Activated CD4-positive, alpha-beta T cell treated with anti-CD3 and anti-CD28 coated beads, Interleukin-10, Interleukin-2, amounts not matched to agents 100 ng/mL and 50 ng/mL, durations not matched to agents 16 hours and 8 hours (primary cell): ENCODE measurements at regions not wholly inside any gene's neighbourhood (a gene's known extent, or its start where the extent isn't known, plus 50 kb on each side); places are given as distances from the start of the nearest gene placed in this dataset.

Experiments used
- DNase-seq: peaks from one replicate; pipeline ENCODE4 v3.0.0-alpha.2; 2020

DNA sequence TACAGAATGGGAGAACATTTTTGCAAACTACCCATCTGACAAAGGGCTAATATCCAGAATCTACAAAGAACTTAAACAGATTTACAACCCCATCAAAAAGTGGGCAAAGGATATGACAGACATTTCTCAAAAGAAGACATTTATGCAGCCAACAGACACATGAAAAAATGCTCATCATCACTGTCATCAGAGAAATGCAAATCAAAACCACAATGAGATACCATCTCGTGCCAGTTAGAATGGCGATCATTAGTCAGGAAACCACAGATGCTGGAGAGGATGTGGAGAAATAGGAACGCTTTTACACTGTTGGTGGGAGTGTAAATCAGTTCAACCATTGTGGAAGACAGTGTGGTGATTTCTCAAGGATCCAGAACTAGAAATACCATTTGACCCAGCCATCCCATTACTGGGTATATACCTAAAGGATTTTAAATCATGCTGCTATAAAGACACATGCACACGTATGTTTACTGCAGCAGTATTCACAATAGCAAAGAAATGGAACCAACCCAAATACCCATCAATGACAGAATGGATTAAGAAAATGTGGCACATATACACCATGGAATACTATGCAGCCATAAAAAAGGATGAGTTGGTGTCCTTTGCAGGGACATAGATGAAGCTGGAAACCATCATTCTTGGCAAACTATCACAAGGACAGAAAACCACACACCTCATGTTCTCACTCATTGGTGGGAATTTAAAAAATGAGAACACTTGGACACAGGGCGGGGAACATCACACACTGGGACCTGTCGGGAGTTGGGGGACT lies 317.7 kb upstream of the THBS1 start:
- DNase-seq: peak; percentile 52

DNA sequence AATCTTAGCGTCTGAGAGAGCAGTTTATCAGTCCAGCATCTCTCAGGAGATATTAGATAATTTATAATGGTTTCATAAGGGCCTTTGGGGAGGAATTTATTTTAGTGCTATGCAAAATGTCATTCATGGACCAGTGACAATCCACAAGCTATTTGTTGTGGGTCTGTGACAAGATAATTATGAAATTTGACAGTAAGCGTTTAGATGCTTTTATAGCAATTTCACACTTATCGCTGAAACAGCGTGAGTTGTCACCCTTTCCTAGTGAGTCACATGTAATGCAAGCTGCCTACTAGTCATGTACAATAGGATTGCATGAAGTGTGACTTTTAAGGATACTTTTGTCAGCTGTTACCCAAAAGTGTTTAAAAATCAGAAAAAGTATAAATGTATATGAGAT lies 315.6 kb upstream of the THBS1 start:
- no peak for DNase-seq

DNA sequence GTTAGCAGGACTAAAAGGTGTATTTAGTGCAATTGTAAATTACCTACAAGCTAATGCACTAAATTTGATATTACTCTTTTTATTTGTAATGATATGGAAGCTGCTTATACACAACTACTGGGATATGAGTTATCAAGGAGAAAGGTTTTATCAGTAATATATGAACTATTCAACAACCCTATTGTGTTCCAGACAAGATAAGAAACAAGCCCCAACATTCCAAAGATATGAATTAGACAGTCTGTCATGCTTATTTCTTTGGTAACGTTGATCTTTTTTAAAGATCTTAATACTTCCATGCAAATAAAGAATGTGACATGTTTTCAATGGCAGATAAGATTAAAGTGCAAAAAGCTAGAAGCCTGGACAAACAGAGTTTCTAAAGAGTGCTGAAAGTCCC lies 314.0 kb upstream of the THBS1 start:
- no peak for DNase-seq

DNA sequence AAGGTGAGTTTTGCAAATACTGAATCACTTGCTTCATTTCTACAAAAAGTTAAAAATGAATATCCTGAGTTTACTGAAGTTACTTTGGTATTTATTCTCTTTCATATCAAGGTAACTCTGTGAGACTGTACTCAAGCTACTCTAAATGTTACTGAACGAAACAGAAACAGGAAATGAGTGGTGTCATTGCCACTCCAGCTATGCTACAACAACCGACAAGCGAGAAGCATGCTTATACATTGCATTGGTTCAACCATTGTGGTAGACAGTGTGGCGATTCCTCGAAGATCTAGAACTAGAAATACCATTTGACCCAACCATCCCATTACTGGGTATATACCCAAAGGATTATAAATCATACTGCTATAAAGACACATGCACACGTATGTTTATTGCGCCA lies 313.2 kb upstream of the THBS1 start:
- peak; percentile 52 for DNase-seq

DNA sequence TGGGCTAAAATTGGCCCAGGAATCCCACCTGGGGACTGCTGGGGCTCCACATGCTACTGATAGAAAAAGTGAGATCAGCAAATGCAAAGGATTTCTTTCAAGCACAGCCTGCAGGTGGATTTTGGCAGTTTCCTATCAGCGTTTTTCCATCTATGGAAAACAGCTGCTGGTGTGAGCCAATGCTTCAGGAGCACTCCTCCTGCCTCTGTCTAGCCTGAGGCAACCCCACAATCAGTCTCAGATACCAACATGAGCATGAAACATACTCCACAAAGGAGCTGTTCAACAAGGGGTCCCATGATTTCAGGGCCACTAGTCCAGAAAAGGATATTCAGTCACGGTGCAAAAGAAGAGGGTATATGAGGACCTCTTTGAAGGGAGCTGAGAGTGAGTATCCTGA lies 311.5 kb upstream of the THBS1 start:
- DNase-seq: no peak

GRCh38 chr15:39269821-39270220 lies 311.1 kb upstream of the THBS1 start:
- DNase-seq: no peak

DNA sequence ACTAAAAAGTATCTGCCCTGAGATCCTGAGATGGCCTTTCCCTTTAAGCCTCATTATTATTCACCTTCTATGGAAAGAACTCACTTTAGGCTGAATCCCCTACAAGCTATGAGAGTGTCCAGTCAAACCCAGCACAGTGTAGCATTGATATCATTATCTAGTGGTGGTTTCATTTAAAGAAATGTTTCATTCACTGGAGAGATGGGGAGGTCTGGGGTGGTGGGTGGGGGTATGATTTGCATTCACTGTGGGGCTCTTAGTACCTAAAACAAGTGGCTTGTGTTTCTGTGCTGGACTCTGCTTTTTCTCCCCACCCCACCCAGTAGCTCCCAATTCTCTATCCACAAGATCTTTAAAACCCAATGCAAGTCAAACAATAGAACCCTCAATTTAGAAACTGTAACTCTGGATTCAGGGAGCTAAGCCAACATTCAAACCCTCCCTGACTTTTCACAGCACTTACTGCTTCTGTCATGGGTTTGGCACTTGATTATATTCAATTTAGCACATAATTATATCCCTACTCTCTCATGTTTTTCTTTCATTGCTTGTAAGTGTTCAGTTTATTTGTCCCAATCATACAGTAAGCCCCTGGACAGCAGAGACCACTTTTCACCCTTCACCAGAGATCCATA lies 310.5 kb upstream of the THBS1 start:
- no peak for DNase-seq

DNA sequence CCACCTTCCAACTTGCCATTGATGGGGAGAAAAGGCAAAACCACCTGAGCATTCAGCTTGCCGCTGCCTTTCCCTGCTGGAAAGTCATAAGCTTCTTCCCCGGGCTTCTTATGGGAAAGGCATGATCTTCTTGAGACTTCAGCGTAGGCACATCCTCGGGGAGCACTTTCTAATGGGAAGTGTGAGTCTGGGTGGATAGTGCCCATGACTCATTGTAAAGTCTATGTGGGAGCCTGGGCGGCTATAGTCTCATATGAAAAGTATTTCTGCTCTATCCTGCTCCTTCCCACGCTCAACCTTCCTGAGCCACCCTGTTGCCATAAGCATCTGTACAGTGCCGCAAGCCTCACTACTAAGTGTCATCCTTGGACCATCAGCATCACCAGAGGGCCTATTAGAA lies 309.9 kb upstream of the THBS1 start:
- DNase-seq: no peak

DNA sequence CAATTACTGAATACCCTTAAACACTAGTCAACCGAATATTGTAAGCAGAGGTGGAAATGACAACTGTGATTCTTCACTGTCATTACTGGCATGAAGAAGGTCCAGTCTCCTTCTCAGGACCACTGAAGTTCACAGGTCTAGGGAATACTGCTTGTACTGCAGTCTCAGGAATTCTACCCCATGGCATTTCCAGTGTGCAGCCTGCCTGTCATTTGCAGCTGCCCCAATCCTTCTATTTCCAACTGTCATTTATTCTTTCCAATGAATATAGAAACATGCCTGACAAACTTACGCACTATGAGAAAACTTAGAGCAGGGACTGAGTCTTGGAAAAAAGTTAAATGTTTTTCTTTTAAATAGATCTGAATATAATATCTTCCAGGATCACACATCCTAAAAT lies 308.0 kb upstream of the THBS1 start:
- DNase-seq: no peak

GRCh38 chr15:39273717-39274411 lies 307.0 kb upstream of the THBS1 start:
- DNase-seq: no peak

GRCh38 chr15:39275066-39275465 lies 305.8 kb upstream of the THBS1 start:
- DNase-seq: no peak

DNA sequence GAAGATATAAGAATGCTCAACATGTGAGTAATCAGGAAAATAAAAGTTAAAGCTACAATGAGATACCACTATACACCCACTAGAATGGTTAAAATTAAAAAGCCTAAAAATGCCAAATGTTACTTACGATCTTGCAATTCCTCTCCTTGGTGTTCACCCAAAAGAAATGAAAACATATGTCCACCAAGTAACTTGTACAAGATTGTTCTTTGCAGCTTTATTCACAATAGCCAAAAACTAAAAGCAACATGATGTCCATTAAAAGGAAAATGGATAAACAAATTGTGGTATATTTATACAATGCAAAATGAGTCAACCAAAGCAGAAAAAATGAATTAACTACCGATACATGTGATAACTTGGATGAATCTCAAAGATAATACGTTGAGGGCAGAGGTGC lies 301.6 kb upstream of the THBS1 start:
- no peak for DNase-seq

DNA sequence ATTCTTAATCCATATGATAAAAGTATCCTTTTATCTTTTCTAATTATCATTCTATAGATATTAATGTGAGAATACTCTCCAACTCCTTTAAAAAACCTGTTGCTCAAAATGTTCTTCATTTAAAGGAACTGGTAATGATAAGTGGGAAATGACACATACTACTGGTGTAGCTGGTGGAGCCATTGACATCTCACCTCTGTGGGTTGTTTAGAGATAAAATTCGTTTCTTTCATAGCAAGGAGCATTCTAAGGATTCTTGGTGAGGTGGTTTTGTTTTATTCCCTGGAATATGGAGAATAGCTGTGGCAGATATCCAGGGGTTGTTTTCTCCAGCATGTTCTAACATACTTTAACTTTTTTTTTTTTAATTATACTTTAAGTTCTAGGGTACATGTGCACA lies 299.8 kb upstream of the THBS1 start:
- no peak for DNase-seq

DNA sequence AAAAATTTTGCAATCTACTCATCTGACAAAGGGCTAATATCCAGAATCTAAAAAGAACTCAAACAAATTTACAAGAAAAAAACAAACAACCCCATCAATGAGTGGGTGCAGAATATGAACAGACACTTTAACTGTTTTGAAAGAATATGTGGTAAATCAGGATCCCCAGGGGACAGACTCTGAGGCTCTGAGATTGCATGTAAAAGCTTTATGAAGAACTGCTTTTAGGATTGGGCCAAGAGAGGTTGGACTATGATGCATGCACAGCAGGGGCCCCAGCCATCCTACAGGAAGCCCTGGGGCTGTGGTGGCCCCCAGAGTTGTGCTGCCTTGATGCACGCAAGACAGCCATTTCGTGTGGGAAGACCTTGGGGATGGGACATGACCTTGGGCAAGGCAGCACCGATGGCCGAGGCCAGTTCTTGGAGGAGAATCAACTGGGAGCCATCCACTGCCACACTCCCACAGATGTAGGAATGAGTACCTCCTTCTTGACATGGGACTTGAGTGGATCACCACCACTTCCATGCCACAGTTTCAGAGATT lies 298.1 kb upstream of the THBS1 start:
- no peak for DNase-seq

GRCh38 chr15:39283531-39283930 lies 297.3 kb upstream of the THBS1 start:
- DNase-seq: no peak

GRCh38 chr15:39285071-39285470 lies 295.8 kb upstream of the THBS1 start:
- DNase-seq: no peak

- no peak for DNase-seq
Measured at GRCh38 chr15:39285663-39286062, 295.2 kb upstream of the THBS1 start.

- no peak for DNase-seq
Measured at GRCh38 chr15:39286706-39287105, 294.2 kb upstream of the THBS1 start.

GRCh38 chr15:39287322-39288195 lies 293.3 kb upstream of the THBS1 start:
- DNase-seq: no peak

- no peak for DNase-seq
Measured at GRCh38 chr15:39290711-39291435, 290.0 kb upstream of the THBS1 start.

GRCh38 chr15:39291690-39292089 lies 289.2 kb upstream of the THBS1 start:
- DNase-seq: no peak

GRCh38 chr15:39296955-39297354 lies 283.9 kb upstream of the THBS1 start:
- no peak for DNase-seq
